ENCODE measurements at regions not wholly inside any gene's neighbourhood (a gene's known extent, or its start where the extent isn't known, plus 50 kb on each side); places are given as distances from the start of the nearest gene placed in this dataset.

DNA sequence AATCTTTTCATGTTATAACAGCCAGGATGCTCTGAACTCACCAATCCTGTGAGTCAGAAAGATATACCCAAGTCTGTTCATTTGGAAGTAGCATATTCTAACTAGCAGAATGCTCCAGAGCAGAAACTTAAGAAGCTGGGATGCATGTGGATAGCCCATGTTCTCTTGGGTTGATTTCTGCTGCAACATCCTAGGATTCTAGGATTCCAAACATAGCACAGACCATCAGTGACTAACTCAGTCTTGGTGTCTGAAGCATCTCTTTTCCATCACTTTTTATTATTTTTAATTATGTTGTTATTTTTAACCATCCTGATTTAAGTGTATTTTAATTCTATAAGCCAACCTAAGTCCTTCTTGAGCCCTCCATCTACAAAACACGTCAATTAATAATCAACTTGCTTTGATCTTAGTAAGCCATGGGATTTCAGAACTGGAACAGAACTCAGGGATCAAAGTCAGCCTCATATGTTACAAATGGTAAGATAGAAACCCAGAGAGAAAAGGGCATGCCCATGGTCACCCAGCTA lies 85.4 kb downstream of the OSR1 start:
- no peak for DNase-seq (ENCODE audit: low read depth)
- Histone ChIP-seq H3K36me3 (ENCODE audit: control insufficient read depth, insufficient read depth, low read length) (no peaks in the 10 kb centered on the region), H3K27me3 (ENCODE audit: control insufficient read depth, insufficient read depth, low read length) (no peaks in the 10 kb centered on the region), H3K4me3 (ENCODE audit: low read depth, low read length) (no peak overlapping the region)
- ChIA-PET CTCF (interaction anchor here (0.8 to 0.9 kb wide), 2 partner anchors 22 to 64 kb away, joined by 3 read pairs; no protein-coding TSS in a partner anchor), POLR2A (no interaction called here)
- TF ChIP-seq, protein P1, sequence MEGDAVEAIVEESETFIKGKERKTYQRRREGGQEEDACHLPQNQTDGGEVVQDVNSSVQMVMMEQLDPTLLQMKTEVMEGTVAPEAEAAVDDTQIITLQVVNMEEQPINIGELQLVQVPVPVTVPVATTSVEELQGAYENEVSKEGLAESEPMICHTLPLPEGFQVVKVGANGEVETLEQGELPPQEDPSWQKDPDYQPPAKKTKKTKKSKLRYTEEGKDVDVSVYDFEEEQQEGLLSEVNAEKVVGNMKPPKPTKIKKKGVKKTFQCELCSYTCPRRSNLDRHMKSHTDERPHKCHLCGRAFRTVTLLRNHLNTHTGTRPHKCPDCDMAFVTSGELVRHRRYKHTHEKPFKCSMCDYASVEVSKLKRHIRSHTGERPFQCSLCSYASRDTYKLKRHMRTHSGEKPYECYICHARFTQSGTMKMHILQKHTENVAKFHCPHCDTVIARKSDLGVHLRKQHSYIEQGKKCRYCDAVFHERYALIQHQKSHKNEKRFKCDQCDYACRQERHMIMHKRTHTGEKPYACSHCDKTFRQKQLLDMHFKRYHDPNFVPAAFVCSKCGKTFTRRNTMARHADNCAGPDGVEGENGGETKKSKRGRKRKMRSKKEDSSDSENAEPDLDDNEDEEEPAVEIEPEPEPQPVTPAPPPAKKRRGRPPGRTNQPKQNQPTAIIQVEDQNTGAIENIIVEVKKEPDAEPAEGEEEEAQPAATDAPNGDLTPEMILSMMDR (IDR thresholded peaks at IDR 0.05; ENCODE audit: insufficient read depth, low read depth, low read length), result no peak

GRCh38 chr2:19272039-19272438 lies 86.4 kb downstream of the OSR1 start:
- POLR2A ChIA-PET, result no interaction called here
- Histone ChIP-seq H3K27me3 (ENCODE audit: control insufficient read depth, insufficient read depth, low read length) (no peaks in the 10 kb centered on the region), H3K4me3 (ENCODE audit: low read depth, low read length) (no peak overlapping the region), H3K36me3 (ENCODE audit: control insufficient read depth, insufficient read depth, low read length) (no peaks in the 10 kb centered on the region)
- TF ChIP-seq, protein P1 (IDR thresholded peaks at IDR 0.05; ENCODE audit: insufficient read depth, low read depth, low read length), result no peak
- DNase-seq (ENCODE audit: low read depth), result no peak
- CTCF ChIA-PET, result interaction anchor here (0.6 kb wide), 2 partner anchors 12 to 522 kb away, joined by 3 read pairs; no protein-coding TSS in a partner anchor

- ChIA-PET POLR2A (no interaction called here), CTCF (interaction anchor here (0.6 to 0.7 kb wide), 2 partner anchors 34 to 126 kb away, joined by 3 read pairs; no protein-coding TSS in a partner anchor)
- no peak overlapping the region for H3K4me3 ChIP-seq (ENCODE audit: low read depth, low read length)
- no peaks in the 10 kb centered on the region for H3K27me3 ChIP-seq (ENCODE audit: control insufficient read depth, insufficient read depth, low read length)
- no peaks in the 10 kb centered on the region for H3K36me3 ChIP-seq (ENCODE audit: control insufficient read depth, insufficient read depth, low read length)
- TF ChIP-seq, protein P1 (IDR thresholded peaks at IDR 0.05; ENCODE audit: insufficient read depth, low read depth, low read length), result no peak
- DNase-seq (ENCODE audit: low read depth), result no peak
Observed at GRCh38 chr2:19264852-19265251, 93.6 kb downstream of the OSR1 start.

DNA sequence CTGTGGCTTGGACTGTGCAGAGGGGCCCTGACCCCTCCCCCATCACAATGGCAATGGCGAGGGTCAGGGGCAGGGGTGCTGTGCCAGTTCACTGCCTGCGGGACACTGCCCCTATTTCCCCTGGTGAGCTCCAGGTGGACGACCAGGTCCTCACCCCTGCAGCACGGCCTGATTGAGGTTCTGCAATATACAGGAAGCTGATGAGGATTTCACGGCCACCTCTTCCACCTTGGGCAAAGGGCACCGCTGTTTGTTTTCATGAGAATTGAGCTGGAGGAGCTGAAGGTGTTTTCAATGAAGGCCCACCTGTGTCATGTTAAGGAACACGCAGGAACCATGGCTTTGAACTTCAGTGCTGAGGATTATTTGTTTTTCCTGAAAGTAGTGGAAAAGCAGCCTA lies 96.3 kb downstream of the OSR1 start:
- no peak overlapping the region for H3K4me3 ChIP-seq (ENCODE audit: low read depth, low read length)
- H3K36me3 ChIP-seq (ENCODE audit: control insufficient read depth, insufficient read depth, low read length), result no peaks in the 10 kb centered on the region
- TF ChIP-seq, protein P1 (IDR thresholded peaks at IDR 0.05; ENCODE audit: insufficient read depth, low read depth, low read length), result no peak
- ChIA-PET CTCF (no interaction called here), POLR2A (no interaction called here)
- no peaks in the 10 kb centered on the region for H3K27me3 ChIP-seq (ENCODE audit: control insufficient read depth, insufficient read depth, low read length)
- DNase-seq (ENCODE audit: low read depth), result no peak

GRCh38 chr2:19261061-19261460 lies 97.4 kb downstream of the OSR1 start:
- no peak for DNase-seq (ENCODE audit: low read depth)
- ChIA-PET CTCF (no interaction called here), POLR2A (no interaction called here)
- H3K27me3 ChIP-seq (ENCODE audit: control insufficient read depth, insufficient read depth, low read length), result no peaks in the 10 kb centered on the region
- no peaks in the 10 kb centered on the region for H3K36me3 ChIP-seq (ENCODE audit: control insufficient read depth, insufficient read depth, low read length)
- TF ChIP-seq, protein P1 (IDR thresholded peaks at IDR 0.05; ENCODE audit: insufficient read depth, low read depth, low read length), result no peak
- no peak overlapping the region for H3K4me3 ChIP-seq (ENCODE audit: low read depth, low read length)

Data from BJ (cell line).